WTC11 (cell line): ENCODE measurements at regions not wholly inside any gene's neighbourhood (a gene's known extent, or its start where the extent isn't known, plus 50 kb on each side); places are given as distances from the start of the nearest gene placed in this dataset.

Experiments
- ATAC-seq: fragments of 200-7000 bp; cut with Tn5 transposase; 2 replicates; pipeline ENCODE4 v1.10.0; 2021; ENCODE audit warnings: mild to moderate bottlenecking, moderate library complexity
- CTCF ChIA-PET: fragments of 300-600 bp; sonication (Branson Sonifier 250); formaldehyde crosslinking; loops from one replicate; lab custom pipeline; 2021; ENCODE audit warnings: antibody characterized with exemption; lab: Charles Lee
- POLR2A ChIA-PET: fragments of 350-600 bp; sonication (Branson Sonifier 250); formaldehyde crosslinking; loops from one replicate; lab custom pipeline; 2021; ENCODE audit warnings: antibody characterized with exemption; lab: Charles Lee
- DNase-seq: peaks from one replicate; pipeline ENCODE4 v3.0.0; 2021; ENCODE audit warnings: low spot score
- H3K27ac Mint-ChIP-seq: 2 replicates; pipeline ENCODE4 v1.8.0; 2021; ENCODE audit warnings: mixed read lengths
- H3K27me3 Mint-ChIP-seq: 2 replicates; pipeline ENCODE4 v1.8.0; 2021; ENCODE audit warnings: low read depth, mild to moderate bottlenecking, moderate library complexity, mixed read lengths
- H3K36me3 Mint-ChIP-seq: 2 replicates; pipeline ENCODE4 v1.8.0; 2021; ENCODE audit warnings: mixed read lengths
- H3K4me1 Mint-ChIP-seq: 2 replicates; pipeline ENCODE4 v1.8.0; 2022; ENCODE audit warnings: mixed read lengths
- H3K4me3 Mint-ChIP-seq: 2 replicates; pipeline ENCODE4 v1.8.0; 2021; ENCODE audit warnings: mild to moderate bottlenecking, moderate library complexity, mixed read lengths
- H3K9me3 Mint-ChIP-seq: 2 replicates; pipeline ENCODE4 v1.8.0; 2021; ENCODE audit warnings: mixed read lengths
- ATF1 ChIP-seq: sonication (generic); formaldehyde crosslinking; IDR thresholded peaks from 2 replicates; pipeline ENCODE4 v1.8.1; 2023; ENCODE audit warnings: mild to moderate bottlenecking, moderate library complexity, missing genetic modification reagents
- CBFB ChIP-seq: sonication (generic); formaldehyde crosslinking; IDR thresholded peaks from 2 replicates; pipeline ENCODE4 v1.8.1; 2022; ENCODE audit warnings: mild to moderate bottlenecking, low read depth, missing genetic modification reagents
- CREM ChIP-seq: sonication (generic); formaldehyde crosslinking; IDR thresholded peaks from 2 replicates; pipeline ENCODE4 v1.8.1; 2022; ENCODE audit warnings: mild to moderate bottlenecking, missing genetic modification reagents, moderate library complexity
- FOXJ3 ChIP-seq: sonication (generic); formaldehyde crosslinking; IDR thresholded peaks from 2 replicates; pipeline ENCODE4 v1.9.0; 2021; ENCODE audit warnings: missing genetic modification reagents, mild to moderate bottlenecking, borderline replicate concordance
- FOXK1 ChIP-seq: sonication (generic); formaldehyde crosslinking; IDR thresholded peaks from 2 replicates; pipeline ENCODE4 v1.8.0; 2022; ENCODE audit warnings: mild to moderate bottlenecking, moderate library complexity, missing genetic modification reagents
- FOXP1 ChIP-seq: sonication (generic); formaldehyde crosslinking; IDR thresholded peaks from 2 replicates; pipeline ENCODE4 v1.8.0; 2022; ENCODE audit warnings: missing genetic modification reagents, mild to moderate bottlenecking, moderate library complexity, borderline replicate concordance
- GTF2I ChIP-seq: fragments of 250-450 bp; sonication (Bioruptor Pico); conservative IDR thresholded peaks from 2 replicates; pipeline ENCODE4 v1.4.0; 2021; ENCODE audit warnings: mild to moderate bottlenecking
- JUN ChIP-seq: sonication (generic); formaldehyde crosslinking; IDR thresholded peaks from 2 replicates; pipeline ENCODE4 v1.8.0; 2023; ENCODE audit warnings: mild to moderate bottlenecking, missing genetic modification reagents
- OVOL2 ChIP-seq: fragments of 250-450 bp; sonication (Bioruptor Pico); IDR thresholded peaks from 2 replicates; pipeline ENCODE4 v1.9.0; 2021; ENCODE audit warnings: mild to moderate bottlenecking, borderline replicate concordance
- SOX15 ChIP-seq: fragments of 250-450 bp; sonication (Bioruptor Pico); IDR thresholded peaks from 2 replicates; pipeline ENCODE4 v1.9.0; 2021; ENCODE audit warnings: mild to moderate bottlenecking
- TP53 ChIP-seq: sonication (generic); formaldehyde crosslinking; IDR thresholded peaks from 2 replicates; pipeline ENCODE4 v1.8.1; 2023; ENCODE audit warnings: mild to moderate bottlenecking, missing genetic modification reagents
- ZBTB21 ChIP-seq: sonication (generic); formaldehyde crosslinking; IDR thresholded peaks from 2 replicates; pipeline ENCODE4 v1.8.1; 2023; ENCODE audit warnings: mild to moderate bottlenecking, missing genetic modification reagents, borderline replicate concordance
- ZNF121 ChIP-seq: sonication (generic); formaldehyde crosslinking; IDR thresholded peaks from 2 replicates; pipeline ENCODE4 v1.8.0; 2023; ENCODE audit warnings: missing genetic modification reagents
- ZNF263 ChIP-seq: sonication (generic); formaldehyde crosslinking; IDR thresholded peaks from 2 replicates; pipeline ENCODE4 v1.8.1; 2022; ENCODE audit warnings: low read depth, mild to moderate bottlenecking, moderate library complexity, missing genetic modification reagents
- ZNF396 ChIP-seq: fragments of 250-450 bp; sonication (Bioruptor Pico); IDR thresholded peaks from 2 replicates; pipeline ENCODE4 v1.8.0; 2021; ENCODE audit warnings: mild to moderate bottlenecking, moderate library complexity, borderline replicate concordance
- TF ChIP-seq, protein P1 (sequence below): fragments of 250-450 bp; sonication (Bioruptor Pico); IDR thresholded peaks from 2 replicates; pipeline ENCODE4 v1.8.0; 2021; ENCODE audit warnings: mild to moderate bottlenecking
- TF ChIP-seq, protein P2 (sequence below): sonication (generic); formaldehyde crosslinking; conservative IDR thresholded peaks from 2 replicates; pipeline ENCODE4 v1.8.1; 2022; ENCODE audit warnings: mild to moderate bottlenecking, missing genetic modification reagents
- TF ChIP-seq, protein P3 (sequence below): sonication (generic); formaldehyde crosslinking; IDR thresholded peaks from 2 replicates; pipeline ENCODE4 v1.8.1; 2022; ENCODE audit warnings: mild to moderate bottlenecking, moderate library complexity, missing genetic modification reagents
- TF ChIP-seq, protein P4 (sequence below): sonication (generic); formaldehyde crosslinking; IDR thresholded peaks from 2 replicates; pipeline ENCODE4 v1.8.0; 2023; ENCODE audit warnings: missing genetic modification reagents
- TF ChIP-seq, protein P5 (sequence below): sonication (generic); formaldehyde crosslinking; IDR thresholded peaks from 2 replicates; pipeline ENCODE4 v1.8.1; 2022; ENCODE audit warnings: low read depth, missing genetic modification reagents, borderline replicate concordance
- TF ChIP-seq, protein P6 (sequence below): fragments of 250-450 bp; sonication (Bioruptor Pico); IDR thresholded peaks from 2 replicates; pipeline ENCODE4 v1.9.0; 2021; ENCODE audit warnings: mild to moderate bottlenecking
- TF ChIP-seq, protein P7 (sequence below): sonication (generic); formaldehyde crosslinking; IDR thresholded peaks from 2 replicates; pipeline ENCODE4 v1.8.1; 2023; ENCODE audit warnings: mild to moderate bottlenecking, moderate library complexity, missing genetic modification reagents
- TF ChIP-seq, protein P8 (sequence below): sonication (generic); formaldehyde crosslinking; IDR thresholded peaks from 2 replicates; pipeline ENCODE4 v1.8.0; 2022; ENCODE audit warnings: mild to moderate bottlenecking, missing genetic modification reagents
- TF ChIP-seq, protein P9 (sequence below): sonication (generic); formaldehyde crosslinking; IDR thresholded peaks from 2 replicates; pipeline ENCODE4 v1.8.1; 2023; ENCODE audit warnings: mild to moderate bottlenecking, missing genetic modification reagents, moderate library complexity

DNA sequence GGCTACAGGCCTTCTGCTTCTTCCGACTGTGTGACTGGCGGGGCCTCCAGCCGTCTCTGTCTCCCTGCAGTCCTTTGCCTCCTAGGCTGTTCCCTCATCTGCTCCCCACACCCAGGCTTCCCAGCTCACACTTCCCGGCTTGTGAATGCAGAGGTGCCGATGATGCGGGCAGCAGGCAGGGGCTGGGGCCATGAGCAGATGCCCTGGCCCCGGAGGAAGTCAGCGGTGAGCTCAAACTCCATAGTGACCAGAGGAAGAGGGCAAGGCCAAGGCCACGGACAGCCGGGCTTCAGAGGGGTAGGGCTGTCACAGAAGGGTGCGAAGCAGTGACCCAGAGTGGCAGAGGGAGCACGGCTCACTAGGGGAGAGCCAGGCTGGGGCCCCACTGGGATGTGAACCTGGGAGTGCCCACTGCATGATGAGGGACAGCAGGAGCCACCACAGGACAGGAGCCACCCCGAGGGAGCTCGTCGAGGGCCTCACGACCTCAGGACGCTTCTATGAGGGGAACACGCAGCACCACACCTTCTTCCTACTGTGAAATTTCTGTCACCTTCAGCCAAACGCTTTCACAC, 515.9 kb downstream of the EIPR1 start:
- TF ChIP-seq, protein P1, sequence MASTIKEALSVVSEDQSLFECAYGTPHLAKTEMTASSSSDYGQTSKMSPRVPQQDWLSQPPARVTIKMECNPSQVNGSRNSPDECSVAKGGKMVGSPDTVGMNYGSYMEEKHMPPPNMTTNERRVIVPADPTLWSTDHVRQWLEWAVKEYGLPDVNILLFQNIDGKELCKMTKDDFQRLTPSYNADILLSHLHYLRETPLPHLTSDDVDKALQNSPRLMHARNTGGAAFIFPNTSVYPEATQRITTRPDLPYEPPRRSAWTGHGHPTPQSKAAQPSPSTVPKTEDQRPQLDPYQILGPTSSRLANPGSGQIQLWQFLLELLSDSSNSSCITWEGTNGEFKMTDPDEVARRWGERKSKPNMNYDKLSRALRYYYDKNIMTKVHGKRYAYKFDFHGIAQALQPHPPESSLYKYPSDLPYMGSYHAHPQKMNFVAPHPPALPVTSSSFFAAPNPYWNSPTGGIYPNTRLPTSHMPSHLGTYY (CRISPR knock-in tag): no peak
- no peak for TF ChIP-seq JUN (CRISPR knock-in tag)
- TF ChIP-seq GTF2I (CRISPR knock-in tag): no peak
- no peak for TF ChIP-seq ATF1 (CRISPR knock-in tag)
- TF ChIP-seq, protein P2, sequence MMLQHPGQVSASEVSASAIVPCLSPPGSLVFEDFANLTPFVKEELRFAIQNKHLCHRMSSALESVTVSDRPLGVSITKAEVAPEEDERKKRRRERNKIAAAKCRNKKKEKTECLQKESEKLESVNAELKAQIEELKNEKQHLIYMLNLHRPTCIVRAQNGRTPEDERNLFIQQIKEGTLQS: no peak
- no peak for TF ChIP-seq FOXJ3 (CRISPR knock-in tag)
- no peak for TF ChIP-seq FOXK1 (CRISPR knock-in tag)
- TF ChIP-seq, protein P3, sequence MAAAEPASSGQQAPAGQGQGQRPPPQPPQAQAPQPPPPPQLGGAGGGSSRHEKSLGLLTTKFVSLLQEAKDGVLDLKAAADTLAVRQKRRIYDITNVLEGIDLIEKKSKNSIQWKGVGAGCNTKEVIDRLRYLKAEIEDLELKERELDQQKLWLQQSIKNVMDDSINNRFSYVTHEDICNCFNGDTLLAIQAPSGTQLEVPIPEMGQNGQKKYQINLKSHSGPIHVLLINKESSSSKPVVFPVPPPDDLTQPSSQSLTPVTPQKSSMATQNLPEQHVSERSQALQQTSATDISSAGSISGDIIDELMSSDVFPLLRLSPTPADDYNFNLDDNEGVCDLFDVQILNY: no peak
- TF ChIP-seq OVOL2: no peak
- TF ChIP-seq, protein P4, sequence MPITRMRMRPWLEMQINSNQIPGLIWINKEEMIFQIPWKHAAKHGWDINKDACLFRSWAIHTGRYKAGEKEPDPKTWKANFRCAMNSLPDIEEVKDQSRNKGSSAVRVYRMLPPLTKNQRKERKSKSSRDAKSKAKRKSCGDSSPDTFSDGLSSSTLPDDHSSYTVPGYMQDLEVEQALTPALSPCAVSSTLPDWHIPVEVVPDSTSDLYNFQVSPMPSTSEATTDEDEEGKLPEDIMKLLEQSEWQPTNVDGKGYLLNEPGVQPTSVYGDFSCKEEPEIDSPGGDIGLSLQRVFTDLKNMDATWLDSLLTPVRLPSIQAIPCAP (CRISPR knock-in tag): no peak
- TF ChIP-seq, protein P5, sequence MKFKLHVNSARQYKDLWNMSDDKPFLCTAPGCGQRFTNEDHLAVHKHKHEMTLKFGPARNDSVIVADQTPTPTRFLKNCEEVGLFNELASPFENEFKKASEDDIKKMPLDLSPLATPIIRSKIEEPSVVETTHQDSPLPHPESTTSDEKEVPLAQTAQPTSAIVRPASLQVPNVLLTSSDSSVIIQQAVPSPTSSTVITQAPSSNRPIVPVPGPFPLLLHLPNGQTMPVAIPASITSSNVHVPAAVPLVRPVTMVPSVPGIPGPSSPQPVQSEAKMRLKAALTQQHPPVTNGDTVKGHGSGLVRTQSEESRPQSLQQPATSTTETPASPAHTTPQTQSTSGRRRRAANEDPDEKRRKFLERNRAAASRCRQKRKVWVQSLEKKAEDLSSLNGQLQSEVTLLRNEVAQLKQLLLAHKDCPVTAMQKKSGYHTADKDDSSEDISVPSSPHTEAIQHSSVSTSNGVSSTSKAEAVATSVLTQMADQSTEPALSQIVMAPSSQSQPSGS: no peak
- TF ChIP-seq, protein P6, sequence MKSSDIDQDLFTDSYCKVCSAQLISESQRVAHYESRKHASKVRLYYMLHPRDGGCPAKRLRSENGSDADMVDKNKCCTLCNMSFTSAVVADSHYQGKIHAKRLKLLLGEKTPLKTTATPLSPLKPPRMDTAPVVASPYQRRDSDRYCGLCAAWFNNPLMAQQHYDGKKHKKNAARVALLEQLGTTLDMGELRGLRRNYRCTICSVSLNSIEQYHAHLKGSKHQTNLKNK (CRISPR knock-in tag): no peak
- TF ChIP-seq ZBTB21: no peak
- no peak for TF ChIP-seq ZNF121 (CRISPR knock-in tag)
- no peak for TF ChIP-seq CBFB (CRISPR knock-in tag)
- TF ChIP-seq SOX15 (CRISPR knock-in tag): no peak
- TF ChIP-seq TP53 (CRISPR knock-in tag): no peak
- TF ChIP-seq ZNF396 (CRISPR knock-in tag): no peak
- TF ChIP-seq, protein P7, sequence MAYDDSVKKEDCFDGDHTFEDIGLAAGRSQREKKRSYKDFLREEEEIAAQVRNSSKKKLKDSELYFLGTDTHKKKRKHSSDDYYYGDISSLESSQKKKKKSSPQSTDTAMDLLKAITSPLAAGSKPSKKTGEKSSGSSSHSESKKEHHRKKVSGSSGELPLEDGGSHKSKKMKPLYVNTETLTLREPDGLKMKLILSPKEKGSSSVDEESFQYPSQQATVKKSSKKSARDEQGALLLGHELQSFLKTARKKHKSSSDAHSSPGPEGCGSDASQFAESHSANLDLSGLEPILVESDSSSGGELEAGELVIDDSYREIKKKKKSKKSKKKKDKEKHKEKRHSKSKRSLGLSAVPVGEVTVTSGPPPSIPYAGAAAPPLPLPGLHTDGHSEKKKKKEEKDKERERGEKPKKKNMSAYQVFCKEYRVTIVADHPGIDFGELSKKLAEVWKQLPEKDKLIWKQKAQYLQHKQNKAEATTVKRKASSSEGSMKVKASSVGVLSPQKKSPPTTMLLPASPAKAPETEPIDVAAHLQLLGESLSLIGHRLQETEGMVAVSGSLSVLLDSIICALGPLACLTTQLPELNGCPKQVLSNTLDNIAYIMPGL (CRISPR knock-in tag): no peak
- TF ChIP-seq, all 79 proteins: peak for 0
- H3K4me1 Mint-ChIP-seq: no peaks in the 10 kb centered on the region
- no peaks in the 10 kb centered on the region for H3K27me3 Mint-ChIP-seq
- ATAC-seq (no peak), DNase-seq (no peak)
- peaks cover 13% of the 10 kb centered on the region for H3K9me3 Mint-ChIP-seq
- peaks cover 5% of the 10 kb centered on the region; the same call in 1 of the 2 replicates for H3K36me3 Mint-ChIP-seq
- no peak overlapping the region for H3K27ac Mint-ChIP-seq
- no peak overlapping the region for H3K4me3 Mint-ChIP-seq
- CTCF ChIA-PET: no interaction called here
- POLR2A ChIA-PET: no interaction called here

DNA sequence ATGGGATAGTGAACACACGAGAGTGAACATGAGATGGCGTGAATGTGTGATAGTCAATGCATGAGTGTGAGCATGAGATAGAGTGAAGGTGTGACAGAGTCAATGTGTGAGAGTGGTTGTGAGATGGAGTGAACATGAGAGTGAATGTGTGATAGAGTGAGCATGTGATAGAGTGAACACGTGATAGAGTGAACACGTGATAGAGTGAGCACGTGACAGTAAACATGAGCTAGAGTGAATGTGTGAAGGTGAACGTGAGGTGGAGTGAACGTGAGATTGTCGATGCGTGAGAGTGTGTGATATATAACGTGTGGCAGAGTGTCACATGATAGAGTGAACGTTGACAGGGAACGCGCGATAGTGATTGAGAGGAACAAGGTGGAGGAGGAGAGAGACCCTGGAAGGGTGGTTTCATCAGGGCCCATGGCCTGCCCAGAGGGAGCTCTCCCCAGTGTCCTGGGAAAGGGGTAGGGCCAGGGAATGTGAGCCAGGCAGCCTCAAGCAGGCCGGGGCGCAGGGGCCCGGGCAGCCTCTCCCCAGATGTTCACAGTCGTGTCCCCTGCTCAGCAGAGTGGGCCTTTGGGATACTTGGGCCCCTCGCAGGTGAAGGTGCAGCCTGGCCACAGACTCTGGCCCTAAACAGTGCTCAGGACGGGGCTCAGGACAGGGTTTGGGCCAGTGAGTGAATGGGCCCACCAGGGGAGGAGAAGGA, 516.9 kb downstream of the EIPR1 start:
- Mint-ChIP-seq H3K9me3 (peaks cover 13% of the 10 kb centered on the region), H3K4me1 (no peaks in the 10 kb centered on the region), H3K27me3 (no peaks in the 10 kb centered on the region), H3K4me3 (no peak overlapping the region), H3K27ac (no peak overlapping the region), H3K36me3 (peaks cover 5% of the 10 kb centered on the region; the same call in 1 of the 2 replicates)
- POLR2A ChIA-PET: no interaction called here
- DNase-seq (no peak), ATAC-seq (no peak)
- CTCF ChIA-PET: no interaction called here
- TF ChIP-seq ZNF263 (CRISPR knock-in tag) (no peak), ZNF396 (CRISPR knock-in tag) (no peak), ZNF121 (CRISPR knock-in tag) (no peak), CREM (CRISPR knock-in tag) (no peak), SOX15 (CRISPR knock-in tag) (no peak), FOXP1 (CRISPR knock-in tag) (no peak)
- TF ChIP-seq, protein P8, sequence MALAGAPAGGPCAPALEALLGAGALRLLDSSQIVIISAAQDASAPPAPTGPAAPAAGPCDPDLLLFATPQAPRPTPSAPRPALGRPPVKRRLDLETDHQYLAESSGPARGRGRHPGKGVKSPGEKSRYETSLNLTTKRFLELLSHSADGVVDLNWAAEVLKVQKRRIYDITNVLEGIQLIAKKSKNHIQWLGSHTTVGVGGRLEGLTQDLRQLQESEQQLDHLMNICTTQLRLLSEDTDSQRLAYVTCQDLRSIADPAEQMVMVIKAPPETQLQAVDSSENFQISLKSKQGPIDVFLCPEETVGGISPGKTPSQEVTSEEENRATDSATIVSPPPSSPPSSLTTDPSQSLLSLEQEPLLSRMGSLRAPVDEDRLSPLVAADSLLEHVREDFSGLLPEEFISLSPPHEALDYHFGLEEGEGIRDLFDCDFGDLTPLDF (CRISPR knock-in tag): no peak
- TF ChIP-seq, protein P9, sequence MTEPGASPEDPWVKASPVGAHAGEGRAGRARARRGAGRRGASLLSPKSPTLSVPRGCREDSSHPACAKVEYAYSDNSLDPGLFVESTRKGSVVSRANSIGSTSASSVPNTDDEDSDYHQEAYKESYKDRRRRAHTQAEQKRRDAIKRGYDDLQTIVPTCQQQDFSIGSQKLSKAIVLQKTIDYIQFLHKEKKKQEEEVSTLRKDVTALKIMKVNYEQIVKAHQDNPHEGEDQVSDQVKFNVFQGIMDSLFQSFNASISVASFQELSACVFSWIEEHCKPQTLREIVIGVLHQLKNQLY (CRISPR knock-in tag): no peak
